ENCODE measurements at regions not wholly inside any gene's neighbourhood (a gene's known extent, or its start where the extent isn't known, plus 50 kb on each side); places are given as distances from the start of the nearest gene placed in this dataset.

- TF ChIP-seq CTCF (IDR thresholded peaks at IDR 0.05) (no peak), POLR2A (IDR thresholded peaks at IDR 0.05) (no peak), EP300 (IDR thresholded peaks at IDR 0.05) (no peak)
These were observed 135.8 kb upstream of the UNC5B start for GRCh38 chr10:71076473-71077142.

All from ovary (tissue), 3 donors.